Neural progenitor cell (in vitro differentiated cells): ENCODE measurements at regions not wholly inside any gene's neighbourhood (a gene's known extent, or its start where the extent isn't known, plus 50 kb on each side); places are given as distances from the start of the nearest gene placed in this dataset.

ENCODE experiments used
- CTCF ChIP-seq: fragments of 200-600 bp; sonication (generic); IDR thresholded peaks from 2 replicates; pipeline ENCODE4 v1.5.1; 2017; ENCODE audit warnings: antibody characterized with exemption, mild to moderate bottlenecking
- EZH2 ChIP-seq: fragments of 200-600 bp; sonication (generic); IDR thresholded peaks from 2 replicates; pipeline ENCODE4 v1.6.1; 2017; ENCODE audit warnings: antibody characterized with exemption, mild to moderate bottlenecking, moderate library complexity
- EZH2phosphoT487 ChIP-seq: fragments of 200-600 bp; sonication (generic); IDR thresholded peaks from 2 replicates; pipeline ENCODE4 v1.6.1; 2017; ENCODE audit warnings: antibody characterized with exemption

GRCh38 chr17:57195785-57196460, 60.4 kb upstream of the MSI2 start:
- TF ChIP-seq CTCF: no peak
- no peak for TF ChIP-seq EZH2
- no peak for TF ChIP-seq EZH2phosphoT487
